K562 (cell line): ENCODE measurements at regions not wholly inside any gene's neighbourhood (a gene's known extent, or its start where the extent isn't known, plus 50 kb on each side); places are given as distances from the start of the nearest gene placed in this dataset.

Experiments
- ARID1B ChIP-seq: fragments of 450-650 bp; IDR thresholded peaks from 2 replicates; pipeline ENCODE4 v1.6.1; 2016; ENCODE audit warnings: antibody characterized with exemption, mild to moderate bottlenecking, inconsistent platforms
- CC2D1A ChIP-seq: fragments of 450-650 bp; IDR thresholded peaks from 2 replicates; pipeline ENCODE4 v1.6.1; 2017; ENCODE audit warnings: mild to moderate bottlenecking
- ETV1 ChIP-seq: fragments of 450-650 bp; conservative IDR thresholded peaks from 2 replicates; pipeline ENCODE4 v1.6.1; 2016; ENCODE audit warnings: missing genetic modification characterization, control low read depth, low read depth, missing compliant biosample characterization
- FOXJ3 ChIP-seq: sonication (generic); formaldehyde crosslinking; IDR thresholded peaks from 2 replicates; pipeline ENCODE4 v1.4.0; 2020; ENCODE audit warnings: mild to moderate bottlenecking, missing genetic modification reagents
- GATAD2B ChIP-seq: fragments of 450-650 bp; IDR thresholded peaks from 2 replicates; pipeline ENCODE4 v1.6.1; 2017; ENCODE audit warnings: mild to moderate bottlenecking, borderline replicate concordance
- MTA2 ChIP-seq: fragments of 450-650 bp; IDR thresholded peaks from 2 replicates; pipeline ENCODE4 v1.6.1; 2016; ENCODE audit warnings: low read depth
- NR2F6 ChIP-seq: fragments of 450-650 bp; formaldehyde crosslinking; IDR thresholded peaks from 2 replicates; pipeline ENCODE4 v1.4.0; 2020; ENCODE audit warnings: mild to moderate bottlenecking
- TBL1XR1 ChIP-seq, 2 experiments: IDR thresholded peaks; 2 replicates each; pipeline ENCODE4 v1.6.1; 2012; ENCODE audit warnings: improper control_type of control experiment in 2 of 2, low read length in 2 of 2, mild to moderate bottlenecking in 1 of 2
- TCF3 ChIP-seq: sonication (generic); formaldehyde crosslinking; IDR thresholded peaks from 2 replicates; pipeline ENCODE4 v1.4.0; 2020; ENCODE audit warnings: mild to moderate bottlenecking, missing genetic modification reagents
- ZFP1 ChIP-seq: fragments of 450-650 bp; formaldehyde crosslinking; IDR thresholded peaks from 2 replicates; pipeline ENCODE4 v1.4.0; 2020; ENCODE audit warnings: mild to moderate bottlenecking, mixed read lengths
- ZNF174 ChIP-seq: fragments of 250-450 bp; sonication (Bioruptor Pico); IDR thresholded peaks from 2 replicates; pipeline ENCODE4 v1.4.0; 2020; ENCODE audit warnings: mild to moderate bottlenecking
- ZNF253 ChIP-seq: fragments of 250-450 bp; sonication (Bioruptor Pico); conservative IDR thresholded peaks from 2 replicates; pipeline ENCODE4 v1.6.1; 2021; ENCODE audit warnings: mild to moderate bottlenecking
- ZNF77 ChIP-seq: fragments of 250-450 bp; sonication (Bioruptor Pico); IDR thresholded peaks from 2 replicates; pipeline ENCODE4 v1.5.0; 2020
- ZNF785 ChIP-seq: fragments of 250-450 bp; sonication (Bioruptor Pico); IDR thresholded peaks from 2 replicates; pipeline ENCODE4 v1.4.0; 2020; ENCODE audit warnings: mild to moderate bottlenecking
- TF ChIP-seq, protein P1 (sequence below): fragments of 250-450 bp; sonication (Bioruptor Pico); IDR thresholded peaks from 2 replicates; pipeline ENCODE4 v1.4.0; 2020; ENCODE audit warnings: mild to moderate bottlenecking, moderate library complexity
- TF ChIP-seq, protein P2 (sequence below): fragments of 450-650 bp; formaldehyde crosslinking; IDR thresholded peaks from 2 replicates; pipeline ENCODE4 v1.4.0; 2022; ENCODE audit warnings: missing genetic modification characterization
- TF ChIP-seq, protein P3 (sequence below): fragments of 250-450 bp; sonication (Bioruptor Pico); IDR thresholded peaks from 2 replicates; pipeline ENCODE4 v1.5.0; 2021; ENCODE audit warnings: mild to moderate bottlenecking, moderate library complexity
- TF ChIP-seq, protein P4 (sequence below): fragments of 250-450 bp; sonication (Bioruptor Pico); IDR thresholded peaks from 2 replicates; pipeline ENCODE4 v1.9.0; 2021; ENCODE audit warnings: mild to moderate bottlenecking

DNA sequence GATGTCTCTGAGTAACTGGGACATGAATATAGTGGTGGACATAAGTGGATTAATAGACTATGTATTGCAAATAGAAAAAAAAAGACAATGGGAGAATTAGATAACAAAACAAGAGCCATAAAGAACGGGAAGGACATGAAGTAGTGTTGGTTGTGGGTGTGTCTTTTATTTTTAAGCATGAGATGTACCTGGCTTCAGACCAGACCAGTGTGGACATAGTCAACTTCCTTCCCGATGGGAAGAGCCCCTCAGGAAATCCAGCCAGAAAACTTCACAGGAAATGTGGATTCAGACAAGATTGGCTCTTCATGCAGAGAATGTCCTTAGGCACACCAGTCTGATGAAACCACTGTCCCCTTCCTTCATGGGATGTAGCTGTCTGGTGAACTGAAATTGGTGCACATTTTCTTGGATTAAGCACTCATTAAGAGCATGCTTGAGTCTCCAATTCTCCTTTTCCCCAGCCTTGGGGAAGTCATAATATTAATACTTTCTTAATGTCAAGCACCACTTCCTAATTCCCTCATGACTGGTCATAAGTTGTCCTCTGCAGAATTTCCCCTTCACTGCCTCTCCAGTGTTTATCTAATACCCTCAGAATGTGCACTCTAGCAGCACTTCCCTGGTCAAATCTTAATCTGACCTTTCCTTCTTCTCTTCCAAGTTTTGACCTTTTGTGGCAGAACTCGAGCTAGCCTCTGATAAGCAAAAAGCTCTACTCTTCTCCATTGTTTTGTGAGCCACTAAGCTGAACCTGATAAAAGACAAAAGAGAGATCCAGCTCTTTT, 350.6 kb upstream of the MAF start (continued):
- TF ChIP-seq, protein P1, sequence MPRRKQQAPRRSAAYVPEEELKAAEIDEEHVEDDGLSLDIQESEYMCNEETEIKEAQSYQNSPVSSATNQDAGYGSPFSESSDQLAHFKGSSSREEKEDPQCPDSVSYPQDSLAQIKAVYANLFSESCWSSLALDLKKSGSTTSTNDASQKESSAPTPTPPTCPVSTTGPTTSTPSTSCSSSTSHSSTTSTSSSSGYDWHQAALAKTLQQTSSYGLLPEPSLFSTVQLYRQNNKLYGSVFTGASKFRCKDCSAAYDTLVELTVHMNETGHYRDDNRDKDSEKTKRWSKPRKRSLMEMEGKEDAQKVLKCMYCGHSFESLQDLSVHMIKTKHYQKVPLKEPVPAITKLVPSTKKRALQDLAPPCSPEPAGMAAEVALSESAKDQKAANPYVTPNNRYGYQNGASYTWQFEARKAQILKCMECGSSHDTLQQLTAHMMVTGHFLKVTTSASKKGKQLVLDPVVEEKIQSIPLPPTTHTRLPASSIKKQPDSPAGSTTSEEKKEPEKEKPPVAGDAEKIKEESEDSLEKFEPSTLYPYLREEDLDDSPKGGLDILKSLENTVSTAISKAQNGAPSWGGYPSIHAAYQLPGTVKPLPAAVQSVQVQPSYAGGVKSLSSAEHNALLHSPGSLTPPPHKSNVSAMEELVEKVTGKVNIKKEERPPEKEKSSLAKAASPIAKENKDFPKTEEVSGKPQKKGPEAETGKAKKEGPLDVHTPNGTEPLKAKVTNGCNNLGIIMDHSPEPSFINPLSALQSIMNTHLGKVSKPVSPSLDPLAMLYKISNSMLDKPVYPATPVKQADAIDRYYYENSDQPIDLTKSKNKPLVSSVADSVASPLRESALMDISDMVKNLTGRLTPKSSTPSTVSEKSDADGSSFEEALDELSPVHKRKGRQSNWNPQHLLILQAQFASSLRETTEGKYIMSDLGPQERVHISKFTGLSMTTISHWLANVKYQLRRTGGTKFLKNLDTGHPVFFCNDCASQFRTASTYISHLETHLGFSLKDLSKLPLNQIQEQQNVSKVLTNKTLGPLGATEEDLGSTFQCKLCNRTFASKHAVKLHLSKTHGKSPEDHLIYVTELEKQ (CRISPR knock-in tag): no peak
- no peak for TF ChIP-seq CC2D1A
- no peak for TF ChIP-seq FOXJ3 (CRISPR knock-in tag)
- TF ChIP-seq, protein P2, sequence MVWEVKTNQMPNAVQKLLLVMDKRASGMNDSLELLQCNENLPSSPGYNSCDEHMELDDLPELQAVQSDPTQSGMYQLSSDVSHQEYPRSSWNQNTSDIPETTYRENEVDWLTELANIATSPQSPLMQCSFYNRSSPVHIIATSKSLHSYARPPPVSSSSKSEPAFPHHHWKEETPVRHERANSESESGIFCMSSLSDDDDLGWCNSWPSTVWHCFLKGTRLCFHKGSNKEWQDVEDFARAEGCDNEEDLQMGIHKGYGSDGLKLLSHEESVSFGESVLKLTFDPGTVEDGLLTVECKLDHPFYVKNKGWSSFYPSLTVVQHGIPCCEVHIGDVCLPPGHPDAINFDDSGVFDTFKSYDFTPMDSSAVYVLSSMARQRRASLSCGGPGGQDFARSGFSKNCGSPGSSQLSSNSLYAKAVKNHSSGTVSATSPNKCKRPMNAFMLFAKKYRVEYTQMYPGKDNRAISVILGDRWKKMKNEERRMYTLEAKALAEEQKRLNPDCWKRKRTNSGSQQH (CRISPR knock-in tag): 0 out of 2 replicates have a peak, but pooled peaks have one; percentile 17
- TF ChIP-seq ZFP1 (CRISPR knock-in tag): no peak
- TF ChIP-seq MTA2: peak; percentile 49; the same call in 1 of the 2 replicates
- TF ChIP-seq, protein P3, sequence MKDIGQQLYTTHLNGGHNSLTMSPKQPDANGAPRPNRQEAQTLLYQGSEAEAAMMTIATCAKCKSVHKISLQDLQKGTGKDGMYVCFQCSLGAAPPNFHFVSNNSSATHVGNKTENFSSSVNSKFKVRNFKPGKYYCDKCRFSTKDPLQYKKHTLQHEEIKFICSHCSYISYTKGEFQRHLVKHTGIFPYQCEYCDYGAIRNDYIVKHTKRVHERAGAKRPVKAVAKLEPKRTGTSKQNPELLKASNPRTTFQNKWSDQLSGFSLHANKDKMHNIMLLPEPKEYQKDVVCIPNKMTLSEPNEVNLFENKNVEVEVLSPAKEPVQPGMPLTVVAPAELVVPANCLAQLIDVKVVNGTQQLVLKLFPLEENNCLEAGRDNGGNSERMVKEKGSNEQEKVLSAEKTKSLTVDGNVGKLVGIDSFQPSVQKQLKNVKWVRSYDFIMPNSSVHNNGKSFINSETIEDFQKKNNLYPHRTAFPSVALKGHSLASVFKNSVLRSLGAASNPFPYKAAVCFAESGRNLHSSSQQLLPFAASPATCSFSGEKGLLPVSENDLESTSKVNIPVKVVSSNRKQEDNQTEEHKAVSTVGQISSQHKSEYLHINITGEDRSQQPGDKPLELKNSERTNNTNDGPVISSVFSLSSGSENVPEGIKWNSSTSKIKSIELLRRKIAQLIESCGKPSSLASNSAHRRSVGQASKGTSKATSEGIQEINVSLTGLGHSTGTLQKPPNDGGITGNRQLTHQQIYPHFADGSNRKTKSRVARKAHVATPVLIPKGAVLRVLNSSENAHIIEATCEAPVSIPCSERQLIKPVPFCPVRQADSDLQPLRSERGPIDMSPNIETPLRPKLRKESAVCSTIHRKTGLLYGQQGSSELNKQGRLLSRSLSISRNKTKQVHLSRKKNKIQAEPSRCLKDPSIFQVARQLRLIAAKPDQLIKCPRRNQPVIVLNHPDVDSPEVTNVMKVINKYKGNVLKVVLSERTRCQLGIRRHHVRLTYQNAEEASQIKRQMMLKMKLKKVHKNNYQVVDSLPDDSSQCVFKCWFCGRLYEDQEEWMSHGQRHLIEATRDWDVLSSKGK (CRISPR knock-in tag): no peak
- TF ChIP-seq TCF3: peak; percentile 68
- peak in 1 of 2 experiments; percentile 55; a peak in 1 of 4 replicates for TF ChIP-seq TBL1XR1 (IDR thresholded peaks at IDR 0.05; ENCODE audit: low read length in 2 of 2)
- TF ChIP-seq NR2F6: peak; percentile 87; the same call in 1 of the 2 replicates
- TF ChIP-seq ARID1B: peak; percentile 84
- TF ChIP-seq ETV1 (tag): no peak
- TF ChIP-seq ZNF253 (CRISPR knock-in tag): no peak
- TF ChIP-seq ZNF77 (CRISPR knock-in tag): no peak
- no peak for TF ChIP-seq ZNF174 (CRISPR knock-in tag)
- TF ChIP-seq, protein P4, sequence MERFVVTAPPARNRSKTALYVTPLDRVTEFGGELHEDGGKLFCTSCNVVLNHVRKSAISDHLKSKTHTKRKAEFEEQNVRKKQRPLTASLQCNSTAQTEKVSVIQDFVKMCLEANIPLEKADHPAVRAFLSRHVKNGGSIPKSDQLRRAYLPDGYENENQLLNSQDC: no peak
- no peak for TF ChIP-seq ZNF785
- TF ChIP-seq GATAD2B: peak; percentile 44; the same call in 1 of the 2 replicates
